ENCODE measurements at regions not wholly inside any gene's neighbourhood (a gene's known extent, or its start where the extent isn't known, plus 50 kb on each side); places are given as distances from the start of the nearest gene placed in this dataset.

GRCh38 chr17:53949473-53950090 is 126.9 kb downstream of the KIF2B start:
- POLR2A ChIA-PET: no interaction called here
- in situ Hi-C loops (cut with HindIII; ENCODE audit: extremely low pct_ligation_motif_present, low pct_unique_long_range_greater_than_20kb): loop anchor here (25.0 kb wide), 1 partner anchor 938 kb away; no protein-coding TSS in a partner anchor

GRCh38 chr17:53950207-53950857 is 127.6 kb downstream of the KIF2B start:
- intact Hi-C loops (cut with micrococcal nuclease; ENCODE audit: unreplicated experiment): loop anchor here (1.0 to 2.0 kb wide), 3 partner anchors 80 to 434 kb away; no protein-coding TSS in a partner anchor
- Histone ChIP-seq H3K4me1 (ENCODE audit: insufficient read depth, low read length) (no peaks in the 10 kb centered on the region), H3K27me3 (ENCODE audit: control insufficient read depth in 1 of 2, insufficient read depth in 2 of 2, low read length in 2 of 2) (no peaks in the 10 kb centered on the region), H3K4me2 (ENCODE audit: low read depth, low read length) (no peak overlapping the region), H3K27ac (ENCODE audit: extremely low read length, insufficient read depth, low read length) (no peak overlapping the region), H3K9ac (ENCODE audit: insufficient read depth, low read depth, low read length) (no peak overlapping the region), H2AFZ (ENCODE audit: low read length) (no peak overlapping the region), H4K20me1 (ENCODE audit: insufficient read depth, low read length) (no peaks in the 10 kb centered on the region), H3K36me3 (replicated peaks in 1 of 2; ENCODE audit: control insufficient read depth in 1 of 2, insufficient read depth in 2 of 2, low read length in 2 of 2) (no peaks in the 10 kb centered on the region), H3K9me3 (ENCODE audit: low read length) (peaks cover 42% of the 10 kb centered on the region), H3K4me3 (replicated peaks in 1 of 3; ENCODE audit: insufficient read depth in 1 of 3, low read depth in 2 of 3, low read length in 3 of 3) (no peak overlapping the region), H3K79me2 (ENCODE audit: insufficient read depth, low read length) (no peaks in the 10 kb centered on the region)
- CTCF ChIA-PET (ENCODE audit: low intra/inter-chr PET ratio, low total read pairs): interaction anchor here (1.4 kb wide), 1 partner anchor 918 kb away, joined by 6 read pairs; no protein-coding TSS in a partner anchor
- peak; percentile 42 for FAIRE-seq
- 4% methylated on average over 5 of the region's 5 CpGs for WGBS (ENCODE audit: low lambda C conversion rate)
- POLR2A ChIA-PET: no interaction called here
- in situ Hi-C loops (cut with HindIII; ENCODE audit: extremely low pct_ligation_motif_present, low pct_unique_long_range_greater_than_20kb): no loop called here
- ATAC-seq: peak; percentile 99
- DNase-seq (ENCODE audit: low spot score): peak; percentile 72
- BruUV-seq (replicated peaks): no TSS peak
- TF ChIP-seq STAG1 (CRISPR knock-in tag; IDR thresholded peaks at IDR 0.05): peak; percentile 91
- TF ChIP-seq KMT2B (CRISPR knock-in tag; IDR thresholded peaks at IDR 0.05): 0 out of 2 replicates have a peak, but pooled peaks have one; percentile 27
- no peak for TF ChIP-seq ZNF12 (CRISPR knock-in tag; IDR thresholded peaks at IDR 0.05)
- peak; percentile 65 for TF ChIP-seq CTCF (CRISPR knock-in tag; IDR thresholded peaks at IDR 0.05)
- TF ChIP-seq IKZF5 (CRISPR knock-in tag; IDR thresholded peaks at IDR 0.05): 0 out of 2 replicates have a peak, but pooled peaks have one; percentile 36
- 0 out of 4 replicates have a peak, but pooled peaks of 1 of the 2 experiments have one; percentile 20 for TF ChIP-seq KLF16 (CRISPR knock-in tag; IDR thresholded peaks at IDR 0.05)
- TF ChIP-seq RAD21 (CRISPR knock-in tag; IDR thresholded peaks at IDR 0.05): peak; percentile 75
- no peak for TF ChIP-seq ZSCAN12 (CRISPR knock-in tag; IDR thresholded peaks at IDR 0.05)
- TF ChIP-seq GTF2F1 (IDR thresholded peaks at IDR 0.05; ENCODE audit: low read length): no peak
- TF ChIP-seq SMC3 (IDR thresholded peaks at IDR 0.05; ENCODE audit: low read length): peak; percentile 87
- 0 out of 2 replicates have a peak, but pooled peaks have one; percentile 33 for TF ChIP-seq MIXL1 (CRISPR knock-in tag; IDR thresholded peaks at IDR 0.05)
- no peak for TF ChIP-seq ZFAT (CRISPR knock-in tag; conservative IDR thresholded peaks at IDR 0.05)
- TF ChIP-seq CENPBD1 (CRISPR knock-in tag; IDR thresholded peaks at IDR 0.05; ENCODE audit: borderline replicate concordance, low read depth): no peak

More at GRCh38 chr17:53949473-53950090, 126.9 kb downstream of the KIF2B start:
- no peak overlapping the region for H3K27ac ChIP-seq (ENCODE audit: extremely low read length, insufficient read depth, low read length)
- DNase-seq (ENCODE audit: low spot score) (no peak), FAIRE-seq (no peak), ATAC-seq (peak; percentile 48; the same call in 2 of the 3 replicates)
- H2AFZ ChIP-seq (ENCODE audit: low read length): no peak overlapping the region
- intact Hi-C loops (cut with micrococcal nuclease; ENCODE audit: unreplicated experiment): loop anchor here (1.0 to 2.0 kb wide), 3 partner anchors 79 to 433 kb away; no protein-coding TSS in a partner anchor
- H3K36me3 ChIP-seq (replicated peaks in 1 of 2; ENCODE audit: control insufficient read depth in 1 of 2, insufficient read depth in 2 of 2, low read length in 2 of 2): no peaks in the 10 kb centered on the region
- TF ChIP-seq ZSCAN31 (CRISPR knock-in tag; IDR thresholded peaks at IDR 0.05; ENCODE audit: low read depth) (no peak), SSRP1 (CRISPR knock-in tag; IDR thresholded peaks at IDR 0.05) (no peak), CREB1 (IDR thresholded peaks at IDR 0.05) (peak; percentile 58), CREB1 (CRISPR knock-in tag; IDR thresholded peaks at IDR 0.05) (no peak), ATF7 (IDR thresholded peaks at IDR 0.05) (peak; percentile 72), ATF7 (CRISPR knock-in tag; IDR thresholded peaks at IDR 0.05) (no peak)
- no peaks in the 10 kb centered on the region for H3K4me1 ChIP-seq (ENCODE audit: insufficient read depth, low read length)
- CTCF ChIA-PET (ENCODE audit: low intra/inter-chr PET ratio, low total read pairs): interaction anchor here (1.4 kb wide), 1 partner anchor 917 kb away, joined by 6 read pairs; no protein-coding TSS in a partner anchor
- no peaks in the 10 kb centered on the region for H4K20me1 ChIP-seq (ENCODE audit: insufficient read depth, low read length)
- no peak overlapping the region for H3K4me3 ChIP-seq (replicated peaks in 1 of 3; ENCODE audit: insufficient read depth in 1 of 3, low read depth in 2 of 3, low read length in 3 of 3)
- H3K9me3 ChIP-seq (ENCODE audit: low read length): peaks cover 34% of the 10 kb centered on the region
- no peaks in the 10 kb centered on the region for H3K79me2 ChIP-seq (ENCODE audit: insufficient read depth, low read length)
- H3K4me2 ChIP-seq (ENCODE audit: low read depth, low read length): 0 out of 2 replicates have a peak overlapping the region, but pooled peaks have one; percentile 9
- no TSS peak for BruUV-seq (replicated peaks)
- under 1% methylated on average over 9 of the region's 9 CpGs for WGBS (ENCODE audit: low lambda C conversion rate)
- H3K27me3 ChIP-seq (ENCODE audit: control insufficient read depth in 1 of 2, insufficient read depth in 2 of 2, low read length in 2 of 2): no peaks in the 10 kb centered on the region
- H3K9ac ChIP-seq (ENCODE audit: insufficient read depth, low read depth, low read length): no peak overlapping the region
